ENCODE measurements at regions not wholly inside any gene's neighbourhood (a gene's known extent, or its start where the extent isn't known, plus 50 kb on each side); places are given as distances from the start of the nearest gene placed in this dataset.

DNA sequence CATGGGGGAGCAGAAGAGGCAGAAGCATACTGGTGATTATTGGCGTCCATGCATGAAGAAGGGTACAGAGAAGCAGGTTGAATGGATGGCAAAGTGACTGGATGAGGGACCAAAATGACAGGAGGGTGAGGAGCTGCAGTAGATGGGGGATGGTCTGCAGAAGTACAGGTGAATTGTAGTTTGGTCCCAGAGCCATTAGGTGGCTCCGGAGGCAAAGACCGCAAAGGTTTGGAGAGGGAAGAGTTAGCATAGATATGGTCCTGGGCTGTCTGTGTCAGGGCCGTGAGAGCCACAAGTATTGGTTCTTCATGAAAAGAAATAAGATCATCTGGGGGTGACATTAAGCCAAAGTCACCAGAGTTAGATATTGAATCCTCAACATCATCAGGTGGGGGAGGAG is 59.0 kb upstream of the ZNF726 start:
- peaks cover 0 to 6% of the 10 kb centered on the region in 2 donors for H3K36me3 Mint-ChIP-seq
- peaks cover 12 to 15% of the 10 kb centered on the region in 2 donors for H3K9me3 Mint-ChIP-seq

DNA sequence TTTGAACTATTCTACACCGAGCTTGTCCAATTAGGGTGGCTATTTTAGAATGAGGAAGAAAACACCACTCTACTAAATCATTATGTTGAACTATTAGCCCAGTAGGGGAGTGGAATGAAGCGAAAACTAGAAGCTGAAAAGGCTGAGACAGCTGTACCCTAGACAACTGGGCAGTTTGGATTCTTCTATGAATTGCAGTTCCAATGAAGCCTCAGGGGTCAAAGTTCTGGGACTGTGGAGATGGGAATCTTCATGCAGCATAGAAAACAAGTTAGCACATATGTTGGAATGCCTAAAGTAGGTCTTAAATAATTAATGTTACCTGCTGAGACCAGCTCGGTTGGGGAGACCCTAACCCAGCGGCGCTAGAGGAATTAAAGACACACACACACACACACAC is 62.7 kb upstream of the ZNF726 start:
- Mint-ChIP-seq H3K27me3 (no peaks in the 10 kb centered on the region), H3K4me3 (no peak overlapping the region), H3K27ac (no peak overlapping the region), H3K36me3 (peaks cover 2 to 6% of the 10 kb centered on the region in 2 donors), H3K4me1 (no peaks in the 10 kb centered on the region), H3K9me3 (peaks cover 20 to 26% of the 10 kb centered on the region in 2 donors)
- no peak for DNase-seq
- ATAC-seq (replicated peaks): no peak

More for the DNA sequence above, 59.0 kb upstream of the ZNF726 start:
- no peak overlapping the region for H3K27ac Mint-ChIP-seq
- DNase-seq: no peak
- H3K4me1 Mint-ChIP-seq: no peaks in the 10 kb centered on the region
- no peak for ATAC-seq (replicated peaks)
- no peak overlapping the region for H3K4me3 Mint-ChIP-seq
- no peaks in the 10 kb centered on the region for H3K27me3 Mint-ChIP-seq

DNA sequence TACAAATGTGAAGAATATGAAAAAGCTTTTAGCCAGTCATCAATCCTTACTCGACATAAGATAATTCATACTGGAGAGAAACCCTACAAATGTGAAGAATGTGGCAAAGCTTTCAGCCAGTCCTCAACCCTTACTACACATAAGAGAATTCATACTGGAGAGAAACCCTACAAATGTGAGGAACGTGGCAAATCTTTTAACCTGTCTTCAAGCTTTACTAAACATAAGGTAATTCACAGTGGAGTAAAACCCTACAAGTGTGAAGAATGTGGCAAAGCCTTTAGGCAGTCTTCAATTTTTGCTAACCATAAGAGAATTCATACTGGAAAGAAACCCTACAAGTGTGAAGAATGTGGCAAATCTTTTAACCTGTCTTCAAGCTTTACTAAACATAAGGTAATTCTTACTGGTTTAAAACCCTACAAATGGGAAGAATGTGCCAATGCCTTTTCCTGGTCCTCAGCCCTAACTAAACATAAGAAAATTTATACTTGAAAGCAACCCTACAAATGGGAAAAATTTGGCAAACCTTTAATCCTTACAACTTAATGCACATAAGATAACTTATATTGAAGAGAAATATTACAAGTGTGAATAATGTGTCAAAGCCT is 74.1 kb upstream of the ZNF681 start:
- DNase-seq (no peak), ATAC-seq (replicated peaks) (no peak)
- Mint-ChIP-seq H3K9me3 (peaks cover 32 to 33% of the 10 kb centered on the region in 2 donors), H3K27me3 (no peaks in the 10 kb centered on the region), H3K27ac (no peak overlapping the region), H3K4me1 (no peaks in the 10 kb centered on the region), H3K4me3 (no peak overlapping the region), H3K36me3 (peaks cover 6 to 18% of the 10 kb centered on the region in 2 donors)

DNA sequence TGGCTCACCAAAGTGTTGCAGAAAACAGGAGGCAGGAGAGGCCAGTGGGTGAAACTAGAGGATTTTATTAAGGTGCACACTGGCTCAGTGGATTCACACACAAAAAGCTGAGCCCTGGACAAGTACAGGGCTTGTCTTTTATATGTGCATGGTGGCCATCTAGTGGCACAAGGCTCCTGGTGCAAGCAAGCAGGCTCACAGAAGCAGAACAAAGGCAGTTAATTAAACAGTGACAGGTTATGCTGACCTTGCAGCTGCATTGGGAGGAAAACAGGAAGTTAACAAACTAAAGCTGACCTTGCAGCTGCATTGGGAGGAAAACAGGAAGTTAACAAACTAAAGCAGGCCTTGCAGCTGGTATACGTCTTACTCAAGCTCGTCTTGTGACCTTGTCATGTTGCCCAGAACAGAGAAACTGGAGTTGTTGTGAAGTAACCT is 65.3 kb upstream of the ZNF681 start:
- peaks cover 24 to 29% of the 10 kb centered on the region in 2 donors for H3K9me3 Mint-ChIP-seq
- H3K36me3 Mint-ChIP-seq: peaks cover 8 to 10% of the 10 kb centered on the region in 2 donors
- H3K27ac Mint-ChIP-seq: peak overlapping the region; percentile 71
- ATAC-seq (replicated peaks) (peak; percentile 93 to 96), DNase-seq (peak; percentile 51)
- no peak overlapping the region for H3K4me3 Mint-ChIP-seq
- H3K27me3 Mint-ChIP-seq: no peaks in the 10 kb centered on the region
- peaks cover 3 to 4% of the 10 kb centered on the region in 2 donors for H3K4me1 Mint-ChIP-seq

DNA sequence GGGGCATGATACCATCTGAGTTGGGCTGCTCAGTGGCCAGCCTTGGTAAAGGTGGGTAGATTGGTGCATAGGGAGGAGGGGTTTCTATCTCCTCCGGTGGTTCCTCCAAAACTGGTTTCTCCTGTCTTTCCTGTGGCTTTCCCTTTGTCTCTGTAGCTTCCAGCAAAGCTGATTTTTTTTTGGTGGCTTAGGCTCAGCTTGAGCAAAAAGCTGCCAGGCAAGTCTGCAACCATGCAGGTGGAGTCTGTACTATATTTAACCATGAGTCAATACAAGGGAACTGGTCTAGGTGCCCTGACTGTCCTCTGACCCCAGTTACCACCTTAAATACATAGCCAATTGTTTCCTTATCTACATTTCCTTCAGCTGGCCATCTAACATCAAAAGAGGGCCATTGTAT is 64.0 kb upstream of the ZNF681 start:
- Mint-ChIP-seq H3K9me3 (peaks cover 24 to 29% of the 10 kb centered on the region in 2 donors), H3K27ac (no peak overlapping the region), H3K36me3 (peaks cover 8 to 10% of the 10 kb centered on the region in 2 donors), H3K4me3 (no peak overlapping the region), H3K4me1 (peaks cover 3 to 4% of the 10 kb centered on the region in 2 donors), H3K27me3 (no peaks in the 10 kb centered on the region)
- ATAC-seq (replicated peaks) (no peak), DNase-seq (no peak)

DNA sequence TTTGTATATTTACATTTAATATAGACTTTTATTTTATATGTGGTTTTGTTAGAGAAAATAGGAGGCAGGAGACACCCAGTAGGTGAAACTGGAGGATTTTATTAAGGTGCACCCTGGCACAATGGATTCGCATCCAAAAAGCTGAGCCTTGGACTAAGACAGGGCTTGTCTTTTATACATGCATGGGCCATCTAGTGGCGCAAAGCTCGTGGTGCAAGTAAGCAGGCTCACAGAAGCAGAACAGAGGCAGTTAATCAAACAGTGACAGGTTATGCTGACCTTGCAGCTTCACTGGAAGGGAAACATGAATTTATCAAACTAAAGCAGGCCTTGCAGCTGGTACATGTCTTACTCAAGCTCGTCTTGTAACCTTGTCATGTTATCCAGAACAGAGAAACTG is 58.8 kb upstream of the ZNF681 start:
- DNase-seq: peak; percentile 17
- Mint-ChIP-seq H3K27me3 (no peaks in the 10 kb centered on the region), H3K36me3 (peaks cover 0 to 4% of the 10 kb centered on the region in 2 donors), H3K4me1 (no peaks in the 10 kb centered on the region), H3K4me3 (no peak overlapping the region), H3K9me3 (peaks cover 11 to 14% of the 10 kb centered on the region in 2 donors), H3K27ac (peak overlapping the region; percentile 63)
- ATAC-seq (replicated peaks): peak; percentile 70 to 76

DNA sequence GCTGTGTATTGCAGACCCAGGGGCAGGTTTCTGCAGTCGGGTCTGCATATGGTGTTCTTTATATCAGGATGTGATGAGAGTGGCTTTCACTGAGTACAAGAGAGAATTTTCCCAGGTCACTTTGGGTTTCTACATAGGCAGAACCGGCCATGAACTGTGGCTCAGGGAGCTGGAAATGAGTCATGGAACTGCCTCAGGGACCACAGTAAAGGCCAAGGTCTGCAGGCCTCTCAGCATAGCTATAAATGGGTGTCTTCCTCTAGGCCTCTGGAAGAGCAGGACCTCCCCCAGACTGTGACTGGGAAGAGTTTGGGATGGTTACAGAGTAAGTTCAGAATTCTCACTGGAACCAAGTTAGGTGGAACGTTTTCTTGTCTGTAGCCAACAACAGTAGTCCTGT is 51.8 kb upstream of the ZNF681 start:
- DNase-seq: no peak
- ATAC-seq (replicated peaks): no peak
- H3K9me3 Mint-ChIP-seq: peaks cover 0 to 2% of the 10 kb centered on the region in 2 donors
- peaks cover 8 to 16% of the 10 kb centered on the region in 2 donors for H3K36me3 Mint-ChIP-seq
- no peak overlapping the region for H3K4me3 Mint-ChIP-seq
- no peak overlapping the region for H3K27ac Mint-ChIP-seq
- no peaks in the 10 kb centered on the region for H3K4me1 Mint-ChIP-seq
- no peaks in the 10 kb centered on the region for H3K27me3 Mint-ChIP-seq

Measured in stimulated activated naive B cell treated with anti-CD40 and anti-IgM and Interleukin-4, amounts not matched to agents 10 μg/mL and 1 μg/mL and 100 μg/mL, for 72 hours (primary cell).